K562 (cell line): ENCODE measurements at regions not wholly inside any gene's neighbourhood (a gene's known extent, or its start where the extent isn't known, plus 50 kb on each side); places are given as distances from the start of the nearest gene placed in this dataset.

Source experiments
- ATAC-seq: fragments of 200-7000 bp; cut with Tn5 transposase; 3 replicates; pipeline ENCODE4 v1.9.1; 2020; ENCODE audit warnings: moderate library complexity
- BruUV-seq: library from RNA; stranded (reverse); fragments of 400-500 nt; replicated peaks from 2 replicates; lab custom pipeline; 2021; lab: Mats Ljungman, UMichigan
- CTCF ChIA-PET: fragments of 300-600 bp; formaldehyde crosslinking; extraction: SDS; loops from one replicate; lab custom pipeline; 2021; ENCODE audit warnings: low intra/inter-chr PET ratio; lab: Yijun Ruan, JAX
- POLR2A ChIA-PET: fragments of 300-600, 350-650 bp; sonication (Branson Sonifier 250); formaldehyde crosslinking; extraction: SDS; loops from one replicate; lab custom pipeline; 2021; ENCODE audit warnings: antibody characterized with exemption, inconsistent platforms; lab: Yijun Ruan, JAX
- DNase-seq, 4 experiments: peaks; one replicate each; pipeline versions ENCODE4 v3.0.0 to v3.0.0-alpha.2; 2011 to 2018; ENCODE audit warnings: low spot score in 3 of 4, mixed read lengths in 3 of 4; ENCODE audit errors: extremely low read depth in 1 of 4
- FAIRE-seq: peaks from 2 replicates; lab custom pipeline; 2011; peaks lifted over from hg19 to GRCh38; lab: Jason Lieb, UNC
- H2AFZ ChIP-seq: 2 replicates; pipeline ENCODE4 v1.6.0; 2011; ENCODE audit warnings: low read depth, low read length, control low read depth, inconsistent platforms
- H3K27ac ChIP-seq: fragments of 200-600 bp; 3 replicates; pipeline ENCODE4 v1.8.0; 2011; ENCODE audit warnings: low read depth, mild to moderate bottlenecking, control low read depth, inconsistent platforms, low read length, moderate library complexity, mixed read lengths; ENCODE audit errors: extremely low read depth
- H3K27me3 ChIP-seq, 2 experiments: fragments of 300-600 bp in 1 of 2; 2 replicates in 1 of 2; 3 replicates in 1 of 2; pipeline versions ENCODE4 v1.6.0 to v1.8.0; 2011; ENCODE audit warnings: inconsistent platforms in 2 of 2, low read length in 2 of 2, mild to moderate bottlenecking in 1 of 2, mixed read lengths in 1 of 2, moderate library complexity in 1 of 2; ENCODE audit not compliant: control insufficient read depth in 2 of 2, insufficient read depth in 2 of 2
- H3K36me3 ChIP-seq: fragments of 300-600 bp; 3 replicates; pipeline ENCODE4 v1.8.0; 2011; ENCODE audit warnings: mild to moderate bottlenecking, low read length, inconsistent platforms; ENCODE audit not compliant: control insufficient read depth, insufficient read depth
- H3K4me1 ChIP-seq, 2 experiments: fragments of 200-600 bp in 1 of 2; replicated peaks in 1 of 2; 2 replicates in 1 of 2; 3 replicates in 1 of 2; pipeline versions ENCODE4 v1.5.1 to v1.8.0; 2011; ENCODE audit warnings: inconsistent platforms in 2 of 2, low read length in 2 of 2, mild to moderate bottlenecking in 1 of 2, mixed read lengths in 1 of 2, moderate library complexity in 1 of 2; ENCODE audit not compliant: control insufficient read depth in 2 of 2, insufficient read depth in 2 of 2
- H3K4me2 ChIP-seq: 2 replicates; pipeline ENCODE4 v1.6.1; 2011; ENCODE audit warnings: low read length, control low read depth, inconsistent platforms, mixed read lengths; ENCODE audit not compliant: insufficient read depth
- H3K4me3 ChIP-seq: fragments of 200-600 bp; sonication (generic), shearing (Covaris generic); 2 replicates; pipeline ENCODE4 v1.5.1; 2016; ENCODE audit warnings: control low read depth, inconsistent platforms
- H3K79me2 ChIP-seq: fragments of 200-600 bp; 3 replicates; pipeline ENCODE4 v1.8.0; 2011; ENCODE audit warnings: low read length, inconsistent platforms; ENCODE audit not compliant: control insufficient read depth, insufficient read depth
- H3K9ac ChIP-seq, 2 experiments: 2 replicates each; pipeline versions ENCODE4 v1.6.0 to v1.6.1; 2011; ENCODE audit warnings: low read depth in 2 of 2, low read length in 2 of 2, control low read depth in 1 of 2, inconsistent platforms in 1 of 2, mild to moderate bottlenecking in 1 of 2, mixed read lengths in 1 of 2; ENCODE audit not compliant: insufficient read depth in 1 of 2
- H3K9me1 ChIP-seq: one replicate; pipeline ENCODE4 v1.6.0; 2011; ENCODE audit warnings: inconsistent platforms, mild to moderate bottlenecking, low read length, moderate library complexity; ENCODE audit not compliant: control insufficient read depth, insufficient read depth
- H3K9me3 ChIP-seq: replicated peaks from 2 replicates; pipeline ENCODE4 v1.5.1; 2011; ENCODE audit warnings: low read depth, low read length, inconsistent platforms; ENCODE audit not compliant: control insufficient read depth, insufficient read depth
- H4K20me1 ChIP-seq: replicated peaks from 2 replicates; pipeline ENCODE4 v1.6.1; 2011; ENCODE audit warnings: low read length, inconsistent platforms, mixed read lengths; ENCODE audit not compliant: control insufficient read depth, insufficient read depth
- CREB1 ChIP-seq, 2 experiments: sonication (generic) in 1 of 2; formaldehyde crosslinking in 1 of 2; IDR thresholded peaks; 2 replicates each; pipeline versions ENCODE4 v1.6.1 to v1.8.0; 2012 to 2022; ENCODE audit warnings: inconsistent platforms in 1 of 2, mild to moderate bottlenecking in 1 of 2, missing genetic modification reagents in 1 of 2, moderate library complexity in 1 of 2
- CTCFL ChIP-seq: IDR thresholded peaks from 2 replicates; pipeline ENCODE4 v1.6.1; 2011; ENCODE audit warnings: borderline replicate concordance, low read depth, mild to moderate bottlenecking, moderate library complexity, low read length; ENCODE audit not compliant: insufficient read depth, poor library complexity, severe bottlenecking
- E4F1 ChIP-seq: fragments of 250-450 bp; sonication (Bioruptor Pico); IDR thresholded peaks from 2 replicates; pipeline ENCODE4 v1.5.0; 2021; ENCODE audit warnings: mild to moderate bottlenecking, borderline replicate concordance
- GTF2A2 ChIP-seq: IDR thresholded peaks from 2 replicates; pipeline ENCODE4 v1.6.1; 2016; ENCODE audit warnings: mild to moderate bottlenecking, missing genetic modification characterization, missing compliant biosample characterization
- GTF2B ChIP-seq: IDR thresholded peaks from 2 replicates; pipeline ENCODE4 v1.6.1; 2011; ENCODE audit not compliant: insufficient read length; ENCODE audit errors: extremely low read depth
- ILK ChIP-seq: fragments of 450-650 bp; IDR thresholded peaks from 2 replicates; pipeline ENCODE4 v1.6.1; 2016; ENCODE audit warnings: missing genetic modification characterization, low read depth, mild to moderate bottlenecking, missing compliant biosample characterization, moderate library complexity, borderline replicate concordance
- POLR2G ChIP-seq: fragments of 200-400 bp; formaldehyde crosslinking; IDR thresholded peaks from 2 replicates; pipeline ENCODE4 v1.6.1; 2017; ENCODE audit warnings: low read depth, mild to moderate bottlenecking, antibody characterized with exemption, low read length, moderate library complexity
- WGBS: fragments of 100-300 bp; shearing (Covaris generic); methylation state at CpG from one replicate; pipeline ENCODE4 v1.1.6; 2016; ENCODE audit warnings: low coverage, mixed read lengths; ENCODE audit not compliant: insufficient coverage; ENCODE audit errors: missing lambda C conversion rate; 5-methylcytosine and 5-hydroxymethylcytosine counted together
- in situ Hi-C: fragments of 300-500 bp; cut with MboI; formaldehyde crosslinking; loops from 4 replicates; pipeline ENCODE4 v1.15.0; 2018; ENCODE audit warnings: inconsistent platforms, mixed read lengths
- intact Hi-C: fragments of 100-400 bp; cut with micrococcal nuclease; formaldehyde crosslinking; loops from 2 replicates; pipeline ENCODE4 v1.14.2; 2022

GRCh38 chr2:12369566-12369965, 347.2 kb upstream of the TRIB2 start:
- no peak overlapping the region for H3K4me2 ChIP-seq
- H3K79me2 ChIP-seq = no peaks in the 10 kb centered on the region
- BruUV-seq = no TSS peak
- POLR2A ChIA-PET = interaction anchor here (1.2 kb wide), 1 partner anchor 348 kb away, joined by 3 read pairs; no protein-coding TSS in a partner anchor
- no peak for DNase-seq
- H3K9me1 ChIP-seq = no peaks in the 10 kb centered on the region
- TF ChIP-seq CTCFL = no peak
- TF ChIP-seq GTF2B = no peak
- TF ChIP-seq POLR2G = no peak
- TF ChIP-seq GTF2A2 (tag) = no peak
- no peak for TF ChIP-seq E4F1 (CRISPR knock-in tag)
- no peak for TF ChIP-seq ILK
- no peak for TF ChIP-seq CREB1 (IDR thresholded peaks at IDR 0.05)
- TF ChIP-seq CREB1 (CRISPR knock-in tag; IDR thresholded peaks at IDR 0.05) = no peak
- TF ChIP-seq, all 486 proteins: peak for 0
- Histone ChIP-seq H4K20me1 (no peaks in the 10 kb centered on the region), H3K27ac (no peak overlapping the region), H3K36me3 (no peaks in the 10 kb centered on the region), H3K27me3 (no peaks in the 10 kb centered on the region), H2AFZ (no peak overlapping the region), H3K4me1 (peaks cover 0 to 3% of the 10 kb centered on the region in 2 experiments; a peak in 1 of 5 replicates), H3K4me3 (no peak overlapping the region), H3K9me3 (no peaks in the 10 kb centered on the region), H3K9ac (no peak overlapping the region)
- ATAC-seq = no peak
- no peak for FAIRE-seq
- intact Hi-C loops = no loop called here
- in situ Hi-C loops = no loop called here
- WGBS = 81% methylated on average over 3 of the region's 3 CpGs
- CTCF ChIA-PET = no interaction called here
